Vagina (tissue), 2 donors: ENCODE measurements at regions not wholly inside any gene's neighbourhood (a gene's known extent, or its start where the extent isn't known, plus 50 kb on each side); places are given as distances from the start of the nearest gene placed in this dataset.
"Not testable (repeated sequence)": the region's sequence is repeated elsewhere in the genome, so short reads cannot be mapped to it uniquely, and the experiment has no call there.

Experiments
- CTCF ChIP-seq, 3 experiments: fragments of 450-650 bp in 2 of 3; fragments of 200-600 bp in 1 of 3; sonication (generic) in 1 of 3; IDR thresholded peaks; one replicate each; pipeline ENCODE4 v1.5.1; 2017 to 2019; ENCODE audit warnings: antibody characterized with exemption in 3 of 3, mild to moderate bottlenecking in 2 of 3, moderate library complexity in 2 of 3
- POLR2A ChIP-seq, 2 donors: fragments of 450-650 bp; IDR thresholded peaks; one replicate each; pipeline ENCODE4 v1.6.1; 2017; ENCODE audit warnings: antibody characterized with exemption in 2 of 2, mild to moderate bottlenecking in 2 of 2, moderate library complexity in 2 of 2
- POLR2AphosphoS5 ChIP-seq, 2 donors: sonication (generic); formaldehyde crosslinking; IDR thresholded peaks; one replicate each; pipeline ENCODE4 v1.9.0; 2017; ENCODE audit warnings: antibody characterized with exemption in 2 of 2, mild to moderate bottlenecking in 2 of 2, low read depth in 1 of 2; ENCODE audit not compliant: insufficient read depth in 1 of 2

- TF ChIP-seq CTCF (IDR thresholded peaks at IDR 0.05); POLR2A (IDR thresholded peaks at IDR 0.05); POLR2AphosphoS5 (IDR thresholded peaks at IDR 0.05; ENCODE audit: insufficient read depth in 1 of 2, low read depth in 1 of 2): not testable (repeated sequence)
Measured at GRCh38 chr15:59786466-59786865, 97.3 kb upstream of the BNIP2 start.
